ENCODE measurements at regions not wholly inside any gene's neighbourhood (a gene's known extent, or its start where the extent isn't known, plus 50 kb on each side); places are given as distances from the start of the nearest gene placed in this dataset.

DNA sequence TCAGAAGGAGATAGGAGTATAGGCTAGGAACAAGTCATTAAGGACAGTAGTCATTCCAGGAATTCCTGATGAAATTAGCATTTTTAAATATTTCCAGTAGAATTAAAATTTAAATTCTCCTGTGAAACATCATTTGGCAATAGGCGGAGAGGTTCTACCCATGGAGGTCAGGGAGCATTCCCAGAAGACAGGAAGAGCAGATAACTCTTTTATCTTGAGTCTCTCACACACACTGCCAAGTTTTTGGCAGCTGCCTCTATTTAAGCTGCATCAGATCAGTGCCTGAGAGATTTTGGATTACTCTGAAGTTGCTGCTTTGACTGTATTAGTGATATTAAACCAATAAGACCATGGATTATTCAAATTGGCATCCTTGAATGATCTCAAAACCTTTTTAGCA lies 714.7 kb downstream of the EPHA4 start:
- CTCF ChIA-PET, result interaction anchor here (2.0 kb wide), 1 partner anchor 9 kb away, joined by 7 read pairs; no protein-coding TSS in a partner anchor
- TF ChIP-seq, protein P1, sequence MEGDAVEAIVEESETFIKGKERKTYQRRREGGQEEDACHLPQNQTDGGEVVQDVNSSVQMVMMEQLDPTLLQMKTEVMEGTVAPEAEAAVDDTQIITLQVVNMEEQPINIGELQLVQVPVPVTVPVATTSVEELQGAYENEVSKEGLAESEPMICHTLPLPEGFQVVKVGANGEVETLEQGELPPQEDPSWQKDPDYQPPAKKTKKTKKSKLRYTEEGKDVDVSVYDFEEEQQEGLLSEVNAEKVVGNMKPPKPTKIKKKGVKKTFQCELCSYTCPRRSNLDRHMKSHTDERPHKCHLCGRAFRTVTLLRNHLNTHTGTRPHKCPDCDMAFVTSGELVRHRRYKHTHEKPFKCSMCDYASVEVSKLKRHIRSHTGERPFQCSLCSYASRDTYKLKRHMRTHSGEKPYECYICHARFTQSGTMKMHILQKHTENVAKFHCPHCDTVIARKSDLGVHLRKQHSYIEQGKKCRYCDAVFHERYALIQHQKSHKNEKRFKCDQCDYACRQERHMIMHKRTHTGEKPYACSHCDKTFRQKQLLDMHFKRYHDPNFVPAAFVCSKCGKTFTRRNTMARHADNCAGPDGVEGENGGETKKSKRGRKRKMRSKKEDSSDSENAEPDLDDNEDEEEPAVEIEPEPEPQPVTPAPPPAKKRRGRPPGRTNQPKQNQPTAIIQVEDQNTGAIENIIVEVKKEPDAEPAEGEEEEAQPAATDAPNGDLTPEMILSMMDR (IDR thresholded peaks at IDR 0.05; ENCODE audit: control extremely low read depth, extremely low read depth, low read depth, missing control alignments), result no peak
- no peak for DNase-seq (ENCODE audit: extremely low spot score)
- POLR2A ChIA-PET, result no interaction called here

DNA sequence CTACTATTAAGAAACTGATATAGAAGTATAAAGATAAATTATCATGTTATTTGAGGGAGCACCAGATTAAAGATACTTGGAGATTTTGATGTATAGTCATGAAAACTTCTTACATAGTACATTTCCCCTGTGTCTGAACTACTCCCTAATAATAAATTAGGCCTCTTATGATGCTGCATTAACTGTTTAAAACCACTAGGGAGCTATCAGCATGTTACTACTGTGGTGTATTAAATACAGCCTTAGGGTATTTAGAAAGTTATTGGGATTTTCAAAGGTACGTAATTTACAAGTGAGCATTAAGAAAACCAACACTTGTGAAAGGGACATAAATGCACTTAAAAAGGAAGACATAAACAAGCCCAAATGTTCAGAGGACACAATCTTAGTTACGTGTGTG lies 714.0 kb downstream of the EPHA4 start:
- TF ChIP-seq, protein P1 (IDR thresholded peaks at IDR 0.05; ENCODE audit: control extremely low read depth, extremely low read depth, low read depth, missing control alignments), result no peak
- POLR2A ChIA-PET, result no interaction called here
- CTCF ChIA-PET, result interaction anchor here (0.9 kb wide), 1 partner anchor 8 kb away, joined by 3 read pairs; no protein-coding TSS in a partner anchor
- DNase-seq (ENCODE audit: extremely low spot score), result no peak

DNA sequence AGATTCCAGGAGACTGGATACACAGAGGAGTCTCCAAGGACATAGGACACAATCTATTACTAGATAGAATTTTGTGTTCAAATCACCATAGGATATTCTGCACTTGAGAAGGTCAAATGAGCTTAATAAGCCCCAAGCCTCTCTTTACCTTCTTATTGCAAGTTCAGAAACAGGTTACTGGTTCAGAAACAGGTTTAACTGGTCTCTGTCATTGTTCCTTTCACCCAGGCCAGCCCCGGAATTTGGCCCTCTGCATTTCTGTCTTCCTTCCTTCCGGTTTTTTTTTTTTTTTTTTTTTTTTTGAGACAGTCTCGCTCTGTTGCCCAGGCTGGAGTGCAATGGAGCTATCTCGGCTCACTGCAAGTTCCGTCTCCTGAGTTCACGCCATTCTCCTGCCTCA lies 700.2 kb downstream of the EPHA4 start:
- ChIA-PET POLR2A (no interaction called here), CTCF (no interaction called here)
- DNase-seq (ENCODE audit: extremely low spot score), result no peak
- TF ChIP-seq, protein P1 (IDR thresholded peaks at IDR 0.05; ENCODE audit: control extremely low read depth, extremely low read depth, low read depth, missing control alignments), result no peak

DNA sequence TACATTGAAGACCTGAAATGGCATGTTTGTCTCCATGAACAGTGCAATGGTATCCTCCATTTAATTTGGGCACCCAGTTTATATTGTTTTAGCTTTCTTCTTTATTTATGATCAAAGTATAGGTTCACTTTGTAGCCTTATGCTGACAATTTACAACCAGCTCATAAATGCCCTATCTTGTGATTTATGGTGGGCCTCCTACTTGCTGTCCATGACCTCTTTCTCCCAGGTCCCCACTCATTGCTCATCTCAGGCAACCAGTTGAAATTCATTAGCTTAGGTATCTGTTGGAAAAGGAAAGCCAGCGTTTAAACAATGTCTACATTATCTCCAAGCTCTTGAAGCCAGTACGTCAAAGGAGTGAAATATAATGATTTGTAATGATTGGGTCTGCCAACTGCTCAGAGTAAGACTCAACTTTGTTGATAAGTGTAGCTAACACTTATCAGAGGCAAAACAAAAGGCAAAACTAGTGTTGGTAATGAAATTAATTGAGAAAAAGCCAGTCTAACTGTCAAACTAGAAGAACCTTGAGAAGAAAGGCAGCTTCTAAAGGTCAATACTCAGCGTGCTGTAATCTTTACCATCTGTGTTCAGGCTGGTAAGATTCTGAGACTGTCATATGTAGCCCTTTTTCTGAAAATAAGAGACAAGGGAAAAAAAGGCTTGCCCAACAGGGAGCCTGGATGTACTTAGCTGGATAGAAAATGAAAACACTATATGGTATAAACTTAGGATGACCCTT lies 695.9 kb downstream of the EPHA4 start:
- CTCF ChIA-PET, result interaction anchor here (0.7 to 1.4 kb wide), 3 partner anchors 14 to 25 kb away, joined by 3 to 5 read pairs (median 3); no protein-coding TSS in a partner anchor
- DNase-seq (ENCODE audit: extremely low spot score), result no peak
- TF ChIP-seq, protein P1 (IDR thresholded peaks at IDR 0.05; ENCODE audit: control extremely low read depth, extremely low read depth, low read depth, missing control alignments), result no peak
- POLR2A ChIA-PET, result no interaction called here

DNA sequence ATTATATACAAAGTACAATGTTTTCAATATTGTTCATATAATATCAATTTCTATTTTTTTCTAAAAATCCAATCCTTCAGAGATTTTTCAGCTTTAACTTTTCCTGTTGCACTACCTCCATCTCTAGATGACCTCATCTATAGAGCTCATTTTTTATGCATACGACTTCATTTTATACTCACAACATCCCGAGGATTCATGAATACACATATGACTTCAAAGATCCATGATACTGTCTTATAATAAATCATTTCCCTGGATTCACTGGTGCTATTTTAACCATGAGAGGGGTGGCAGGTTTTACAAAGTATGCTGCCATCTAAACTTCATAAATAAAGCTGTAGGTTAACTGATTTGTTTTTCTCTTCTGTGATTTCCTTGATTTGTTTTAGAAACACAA lies 694.6 kb downstream of the EPHA4 start:
- DNase-seq (ENCODE audit: extremely low spot score), result no peak
- TF ChIP-seq, protein P1 (IDR thresholded peaks at IDR 0.05; ENCODE audit: control extremely low read depth, extremely low read depth, low read depth, missing control alignments), result no peak
- POLR2A ChIA-PET, result no interaction called here
- CTCF ChIA-PET, result interaction anchor here (0.9 to 1.4 kb wide), 2 partner anchors 13 to 38 kb away, joined by 3 to 5 read pairs; no protein-coding TSS in a partner anchor

DNA sequence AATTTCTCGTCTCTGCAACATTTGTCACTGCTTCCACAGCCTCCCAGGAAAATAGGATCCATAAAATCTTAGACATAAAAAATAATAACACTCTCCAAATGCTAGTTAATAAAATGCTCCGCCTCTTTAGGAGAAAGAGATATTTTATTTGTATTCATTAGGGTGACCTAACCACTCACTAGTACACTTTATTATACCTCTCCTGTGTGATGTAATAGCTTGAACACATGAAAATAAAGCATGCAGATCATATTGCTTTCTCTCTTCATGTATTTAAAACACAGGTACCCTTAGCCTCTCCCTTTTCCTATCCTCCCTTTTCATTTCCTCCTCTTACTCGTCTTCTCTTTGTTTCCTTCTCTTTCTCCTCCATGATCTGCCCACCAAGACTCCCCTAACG lies 694.2 kb downstream of the EPHA4 start:
- ChIA-PET POLR2A (no interaction called here), CTCF (interaction anchor here (0.9 to 1.4 kb wide), 2 partner anchors 13 to 39 kb away, joined by 3 to 5 read pairs; no protein-coding TSS in a partner anchor)
- TF ChIP-seq, protein P1 (IDR thresholded peaks at IDR 0.05; ENCODE audit: control extremely low read depth, extremely low read depth, low read depth, missing control alignments), result no peak
- no peak for DNase-seq (ENCODE audit: extremely low spot score)

Measured in GM10248 (cell line).